GM18498 (cell line): ENCODE measurements at regions not wholly inside any gene's neighbourhood (a gene's known extent, or its start where the extent isn't known, plus 50 kb on each side); places are given as distances from the start of the nearest gene placed in this dataset.
"Not testable (repeated sequence)": the region's sequence is repeated elsewhere in the genome, so short reads cannot be mapped to it uniquely, and the experiment has no call there.

Experiments used
- ATAC-seq: cut with Tn5 transposase; IDR thresholded peaks from one replicate; pipeline ENCODE4 v1.9.1; 2021; ENCODE audit warnings: mild to moderate bottlenecking, moderate library complexity; ENCODE audit not compliant: unreplicated experiment

- ATAC-seq: no peak
Measured at GRCh38 chr16:87135246-87136030, 181.8 kb downstream of the C16orf95 start.

GRCh38 chr16:87138316-87138715 is 178.9 kb downstream of the C16orf95 start:
- ATAC-seq: no peak

GRCh38 chr16:87138738-87139267 is 178.4 kb downstream of the C16orf95 start:
- ATAC-seq: no peak

GRCh38 chr16:87140211-87141200 is 176.7 kb downstream of the C16orf95 start:
- ATAC-seq: no peak

GRCh38 chr16:87141402-87141801 is 175.8 kb downstream of the C16orf95 start:
- no peak for ATAC-seq

- ATAC-seq: no peak
Measured at GRCh38 chr16:87143661-87144121, 173.5 kb downstream of the C16orf95 start.

GRCh38 chr16:87144232-87144631 is 173.0 kb downstream of the C16orf95 start:
- no peak for ATAC-seq

- no peak for ATAC-seq
Measured at GRCh38 chr16:87145181-87146176, 171.7 kb downstream of the C16orf95 start.

GRCh38 chr16:87146676-87147075 is 170.5 kb downstream of the C16orf95 start:
- no peak for ATAC-seq

GRCh38 chr16:87149051-87149450 is 168.1 kb downstream of the C16orf95 start:
- no peak for ATAC-seq

GRCh38 chr16:87150262-87150661 is 166.9 kb downstream of the C16orf95 start:
- ATAC-seq: no peak

GRCh38 chr16:87150681-87151280 is 166.4 kb downstream of the C16orf95 start:
- ATAC-seq: no peak

- ATAC-seq: no peak
Measured at GRCh38 chr16:87152221-87152755, 164.9 kb downstream of the C16orf95 start.

GRCh38 chr16:87153326-87153725 is 163.9 kb downstream of the C16orf95 start:
- no peak for ATAC-seq

- ATAC-seq: not testable (repeated sequence)
Measured at GRCh38 chr16:87155315-87155714, 161.9 kb downstream of the C16orf95 start.

- ATAC-seq: no peak
Measured at GRCh38 chr16:87156195-87156594, 161.0 kb downstream of the C16orf95 start.

GRCh38 chr16:87160234-87160636 is 157.0 kb downstream of the C16orf95 start:
- no peak for ATAC-seq

GRCh38 chr16:87160701-87161337 is 156.4 kb downstream of the C16orf95 start:
- ATAC-seq: no peak

GRCh38 chr16:87161410-87161809 is 155.8 kb downstream of the C16orf95 start:
- ATAC-seq: not testable (repeated sequence)
